ENCODE measurements at regions not wholly inside any gene's neighbourhood (a gene's known extent, or its start where the extent isn't known, plus 50 kb on each side); places are given as distances from the start of the nearest gene placed in this dataset.

GRCh38 chr11:69401715-69402114, 79.7 kb upstream of the LINC01488 start:
- no peak overlapping the region for H4K5ac ChIP-seq (ENCODE audit: insufficient read length, low read depth, low read length)

More at GRCh38 chr11:69401715-69402114, 79.7 kb upstream of the LINC01488 start:
- Mint-ChIP-seq H3K27me3 (ENCODE audit: low read depth) (peaks cover 13% of the 10 kb centered on the region), H3K4me1 (peaks cover 2 to 12% of the 10 kb centered on the region in 2 experiments; a peak in 3 of 4 replicates), H3K4me3 (no peak overlapping the region), H3K27ac (no peak overlapping the region), H3K36me3 (ENCODE audit: insufficient read depth in 1 of 3, low read depth in 3 of 3) (peaks cover 4 to 15% (median 11%) of the 10 kb centered on the region in 3 experiments; a peak in 6 of 7 replicates), H3K9me3 (peaks cover 23 to 26% of the 10 kb centered on the region in 2 experiments)
- no peak overlapping the region for H4K8ac ChIP-seq (replicated peaks; ENCODE audit: insufficient read length, low read depth, low read length)
- H2BK20ac ChIP-seq (ENCODE audit: low read depth, low read length, poor library complexity, severe bottlenecking): no peak overlapping the region
- no peaks in the 10 kb centered on the region for H3K23me2 ChIP-seq (ENCODE audit: insufficient read length, low read depth, low read length, poor library complexity, severe bottlenecking)
- H3T11ph ChIP-seq (ENCODE audit: low read length): no peak overlapping the region
- no peak overlapping the region for H3K4ac ChIP-seq (ENCODE audit: low read depth, low read length)
- H4K91ac ChIP-seq (ENCODE audit: insufficient read length, low read depth, low read length): no peak overlapping the region
- no peak overlapping the region for H2AK5ac ChIP-seq (ENCODE audit: insufficient read length, low read length)
- H3K14ac ChIP-seq (ENCODE audit: insufficient read depth, low read length): no peak overlapping the region
- H2BK15ac ChIP-seq (ENCODE audit: low read depth, low read length): no peak overlapping the region
- H3K27me3 ChIP-seq (ENCODE audit: insufficient read depth, low read length): no peaks in the 10 kb centered on the region
- H3K79me1 ChIP-seq (ENCODE audit: insufficient read depth, low read depth, low read length, poor library complexity, severe bottlenecking): no peaks in the 10 kb centered on the region
- no peak overlapping the region for H2BK120ac ChIP-seq (ENCODE audit: low read depth, low read length, poor library complexity, severe bottlenecking)
- no peaks in the 10 kb centered on the region for H3K4me1 ChIP-seq (ENCODE audit: insufficient read depth, low read length)
- H3K4me2 ChIP-seq (ENCODE audit: insufficient read depth, insufficient read length, low read length): no peak overlapping the region
- H3K56ac ChIP-seq (ENCODE audit: insufficient read length, low read depth, low read length): no peak overlapping the region
- no peak overlapping the region for H3K27ac ChIP-seq (ENCODE audit: insufficient read length, low read depth, low read length)
- H2BK5ac ChIP-seq (ENCODE audit: insufficient read length, low read length): no peak overlapping the region
- no peak for TF ChIP-seq CTCF (conservative IDR thresholded peaks at IDR 0.05)
- H3K18ac ChIP-seq (ENCODE audit: insufficient read length, low read depth, low read length): no peak overlapping the region
- no peaks in the 10 kb centered on the region for H4K20me1 ChIP-seq (ENCODE audit: control insufficient read depth, insufficient read depth, insufficient read length)
- H3K79me2 ChIP-seq (ENCODE audit: insufficient read depth, low read length): no peaks in the 10 kb centered on the region
- WGBS (ENCODE audit: extremely low coverage, insufficient read length, low lambda C conversion rate): no CpG with 5 or more reads among the region's 5 CpGs
- peaks cover 5% of the 10 kb centered on the region for H3K9me3 ChIP-seq (ENCODE audit: control insufficient read depth, low read depth, low read length)
- no peak for DNase-seq
- H2AFZ ChIP-seq (ENCODE audit: low read length): no peak overlapping the region
- H3K23ac ChIP-seq (ENCODE audit: insufficient read length, low read depth, low read length): no peak overlapping the region
- no peak overlapping the region for H3K9ac ChIP-seq (ENCODE audit: extremely low read depth, insufficient read length, low read length)
- no peak overlapping the region for H2BK12ac ChIP-seq (ENCODE audit: insufficient read length, low read depth, low read length)

Data from H9 (cell line).